ENCODE measurements at regions not wholly inside any gene's neighbourhood (a gene's known extent, or its start where the extent isn't known, plus 50 kb on each side); places are given as distances from the start of the nearest gene placed in this dataset.

DNA sequence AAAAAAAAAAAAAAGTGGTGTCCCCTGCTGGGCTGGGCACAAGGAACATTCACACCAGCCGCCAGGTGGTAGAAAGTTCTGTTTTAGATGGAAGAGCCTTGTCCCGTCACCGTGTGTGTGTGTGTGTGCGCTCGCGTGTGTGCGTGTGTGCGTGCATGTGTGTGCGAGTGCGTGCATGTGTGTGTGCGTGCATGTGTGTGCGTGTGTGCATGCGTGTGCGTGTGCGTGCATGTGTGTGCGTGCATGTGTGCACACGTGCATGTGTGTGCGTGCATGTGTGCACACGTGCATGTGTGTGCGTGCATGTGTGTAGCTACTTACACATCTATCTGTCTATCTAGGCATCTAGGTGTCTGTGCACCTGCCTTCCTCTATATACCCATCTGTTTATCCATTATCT, 491.7 kb downstream of the NPHP4 start:
- Histone ChIP-seq H3K4me3 (ENCODE audit: low read depth in 1 of 2, low read length in 2 of 2) (no peak overlapping the region), H3K36me3 (ENCODE audit: insufficient read depth, low read length) (no peaks in the 10 kb centered on the region), H3K4me2 (ENCODE audit: insufficient read depth, low read length) (no peak overlapping the region), H3K9ac (ENCODE audit: low read depth, low read length) (no peak overlapping the region), H3K27ac (ENCODE audit: low read length) (no peak overlapping the region), H4K20me1 (ENCODE audit: insufficient read depth, low read length) (peaks cover 5% of the 10 kb centered on the region), H3K27me3 (ENCODE audit: insufficient read depth, low read length, poor library complexity) (peaks cover 8% of the 10 kb centered on the region), H3K79me2 (ENCODE audit: insufficient read depth, low read length) (no peaks in the 10 kb centered on the region), H2AFZ (ENCODE audit: low read depth, low read length) (no peak overlapping the region), H3K4me1 (ENCODE audit: insufficient read depth, low read length) (no peaks in the 10 kb centered on the region), H3K9me3 (ENCODE audit: insufficient read depth, low read length, severe bottlenecking) (no peaks in the 10 kb centered on the region)
- ATAC-seq (ENCODE audit: insufficient read depth, low read depth) (no peak), DNase-seq (no peak)
- TF ChIP-seq, protein P1, sequence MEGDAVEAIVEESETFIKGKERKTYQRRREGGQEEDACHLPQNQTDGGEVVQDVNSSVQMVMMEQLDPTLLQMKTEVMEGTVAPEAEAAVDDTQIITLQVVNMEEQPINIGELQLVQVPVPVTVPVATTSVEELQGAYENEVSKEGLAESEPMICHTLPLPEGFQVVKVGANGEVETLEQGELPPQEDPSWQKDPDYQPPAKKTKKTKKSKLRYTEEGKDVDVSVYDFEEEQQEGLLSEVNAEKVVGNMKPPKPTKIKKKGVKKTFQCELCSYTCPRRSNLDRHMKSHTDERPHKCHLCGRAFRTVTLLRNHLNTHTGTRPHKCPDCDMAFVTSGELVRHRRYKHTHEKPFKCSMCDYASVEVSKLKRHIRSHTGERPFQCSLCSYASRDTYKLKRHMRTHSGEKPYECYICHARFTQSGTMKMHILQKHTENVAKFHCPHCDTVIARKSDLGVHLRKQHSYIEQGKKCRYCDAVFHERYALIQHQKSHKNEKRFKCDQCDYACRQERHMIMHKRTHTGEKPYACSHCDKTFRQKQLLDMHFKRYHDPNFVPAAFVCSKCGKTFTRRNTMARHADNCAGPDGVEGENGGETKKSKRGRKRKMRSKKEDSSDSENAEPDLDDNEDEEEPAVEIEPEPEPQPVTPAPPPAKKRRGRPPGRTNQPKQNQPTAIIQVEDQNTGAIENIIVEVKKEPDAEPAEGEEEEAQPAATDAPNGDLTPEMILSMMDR (IDR thresholded peaks at IDR 0.05; ENCODE audit: borderline replicate concordance, extremely low read depth, low read length, poor library complexity, severe bottlenecking) = no peak
- no peak for TF ChIP-seq EZH2 (IDR thresholded peaks at IDR 0.05; ENCODE audit: borderline replicate concordance, low read depth, low read length, severe bottlenecking)

DNA sequence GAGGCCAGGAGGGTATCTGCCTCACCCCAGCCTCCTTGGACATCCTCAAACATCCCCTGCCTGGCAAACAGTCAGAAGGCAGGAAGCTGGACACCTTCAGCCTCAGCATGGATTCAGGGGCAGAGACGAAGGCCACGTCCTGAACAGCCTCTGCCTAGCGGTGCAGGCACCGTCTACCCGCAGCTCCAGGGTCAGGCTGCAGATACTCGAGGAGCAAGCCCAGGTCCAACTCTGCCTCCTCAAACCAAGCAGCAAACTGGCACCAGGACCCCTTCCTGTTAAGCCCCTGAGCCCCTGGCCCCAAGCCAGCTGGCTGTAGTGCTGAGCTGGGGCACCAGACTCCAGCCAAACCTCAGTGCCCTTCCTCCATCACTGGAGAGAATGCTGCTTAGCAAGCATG, 494.7 kb downstream of the NPHP4 start:
- no peak for ATAC-seq (ENCODE audit: insufficient read depth, low read depth)
- no peaks in the 10 kb centered on the region for H3K9me3 ChIP-seq (ENCODE audit: insufficient read depth, low read length, severe bottlenecking)
- no peak overlapping the region for H3K9ac ChIP-seq (ENCODE audit: low read depth, low read length)
- peaks cover 4% of the 10 kb centered on the region for H3K27me3 ChIP-seq (ENCODE audit: insufficient read depth, low read length, poor library complexity)
- H3K27ac ChIP-seq (ENCODE audit: low read length) = no peak overlapping the region
- H3K4me3 ChIP-seq (ENCODE audit: low read depth in 1 of 2, low read length in 2 of 2) = no peak overlapping the region
- TF ChIP-seq EZH2 (IDR thresholded peaks at IDR 0.05; ENCODE audit: borderline replicate concordance, low read depth, low read length, severe bottlenecking) = no peak
- TF ChIP-seq, protein P1 (IDR thresholded peaks at IDR 0.05; ENCODE audit: borderline replicate concordance, extremely low read depth, low read length, poor library complexity, severe bottlenecking) = no peak
- no peaks in the 10 kb centered on the region for H3K36me3 ChIP-seq (ENCODE audit: insufficient read depth, low read length)
- H4K20me1 ChIP-seq (ENCODE audit: insufficient read depth, low read length) = peaks cover 5% of the 10 kb centered on the region; the same call in 1 of the 2 replicates
- no peaks in the 10 kb centered on the region for H3K79me2 ChIP-seq (ENCODE audit: insufficient read depth, low read length)
- H2AFZ ChIP-seq (ENCODE audit: low read depth, low read length) = no peak overlapping the region
- no peaks in the 10 kb centered on the region for H3K4me1 ChIP-seq (ENCODE audit: insufficient read depth, low read length)
- DNase-seq = no peak
- H3K4me2 ChIP-seq (ENCODE audit: insufficient read depth, low read length) = no peak overlapping the region

GRCh38 chr1:5495596-5496410, 496.4 kb downstream of the NPHP4 start:
- Histone ChIP-seq H3K79me2 (ENCODE audit: insufficient read depth, low read length) (no peaks in the 10 kb centered on the region), H2AFZ (ENCODE audit: low read depth, low read length) (no peak overlapping the region), H3K4me3 (ENCODE audit: low read depth in 1 of 2, low read length in 2 of 2) (no peak overlapping the region), H3K36me3 (ENCODE audit: insufficient read depth, low read length) (no peaks in the 10 kb centered on the region), H3K9ac (ENCODE audit: low read depth, low read length) (no peak overlapping the region), H3K4me2 (ENCODE audit: insufficient read depth, low read length) (no peak overlapping the region), H3K27ac (ENCODE audit: low read length) (no peak overlapping the region), H3K27me3 (ENCODE audit: insufficient read depth, low read length, poor library complexity) (peaks cover 4% of the 10 kb centered on the region), H3K4me1 (ENCODE audit: insufficient read depth, low read length) (no peaks in the 10 kb centered on the region), H4K20me1 (ENCODE audit: insufficient read depth, low read length) (peaks cover 5% of the 10 kb centered on the region; the same call in 1 of the 2 replicates), H3K9me3 (ENCODE audit: insufficient read depth, low read length, severe bottlenecking) (no peaks in the 10 kb centered on the region)
- DNase-seq = no peak
- TF ChIP-seq, protein P1 (IDR thresholded peaks at IDR 0.05; ENCODE audit: borderline replicate concordance, extremely low read depth, low read length, poor library complexity, severe bottlenecking) = no peak
- TF ChIP-seq EZH2 (IDR thresholded peaks at IDR 0.05; ENCODE audit: borderline replicate concordance, low read depth, low read length, severe bottlenecking) = no peak
- ATAC-seq (ENCODE audit: insufficient read depth, low read depth) = no peak
